Medulla oblongata (tissue), 1 donor: ENCODE measurements at regions not wholly inside any gene's neighbourhood (a gene's known extent, or its start where the extent isn't known, plus 50 kb on each side); places are given as distances from the start of the nearest gene placed in this dataset.
"Not testable (repeated sequence)": the region's sequence is repeated elsewhere in the genome, so short reads cannot be mapped to it uniquely, and the experiment has no call there.

Experiments used
- DNase-seq: peaks from one replicate; pipeline ENCODE4 v3.0.0-alpha.2; 2015; ENCODE audit errors: extremely low spot score

GRCh38 chr1:206405282-206405681, 65.0 kb upstream of the IKBKE start:
- not testable (repeated sequence) for DNase-seq

GRCh38 chr1:206408371-206409288, 61.6 kb upstream of the IKBKE start:
- not testable (repeated sequence) for DNase-seq

GRCh38 chr1:206411321-206411720, 59.0 kb upstream of the IKBKE start:
- no peak for DNase-seq

GRCh38 chr1:206415942-206416341, 54.3 kb upstream of the IKBKE start:
- no peak for DNase-seq

- DNase-seq = no peak
Observed at GRCh38 chr1:206417774-206418614, 52.3 kb upstream of the IKBKE start.

GRCh38 chr1:206419250-206419649, 51.0 kb upstream of the IKBKE start:
- DNase-seq = no peak

GRCh38 chr1:206419783-206420182, 50.5 kb upstream of the IKBKE start:
- DNase-seq = no peak

GRCh38 chr1:206420471-206420870, 49.8 kb upstream of the IKBKE start:
- no peak for DNase-seq
